ENCODE measurements at regions not wholly inside any gene's neighbourhood (a gene's known extent, or its start where the extent isn't known, plus 50 kb on each side); places are given as distances from the start of the nearest gene placed in this dataset.

DNA sequence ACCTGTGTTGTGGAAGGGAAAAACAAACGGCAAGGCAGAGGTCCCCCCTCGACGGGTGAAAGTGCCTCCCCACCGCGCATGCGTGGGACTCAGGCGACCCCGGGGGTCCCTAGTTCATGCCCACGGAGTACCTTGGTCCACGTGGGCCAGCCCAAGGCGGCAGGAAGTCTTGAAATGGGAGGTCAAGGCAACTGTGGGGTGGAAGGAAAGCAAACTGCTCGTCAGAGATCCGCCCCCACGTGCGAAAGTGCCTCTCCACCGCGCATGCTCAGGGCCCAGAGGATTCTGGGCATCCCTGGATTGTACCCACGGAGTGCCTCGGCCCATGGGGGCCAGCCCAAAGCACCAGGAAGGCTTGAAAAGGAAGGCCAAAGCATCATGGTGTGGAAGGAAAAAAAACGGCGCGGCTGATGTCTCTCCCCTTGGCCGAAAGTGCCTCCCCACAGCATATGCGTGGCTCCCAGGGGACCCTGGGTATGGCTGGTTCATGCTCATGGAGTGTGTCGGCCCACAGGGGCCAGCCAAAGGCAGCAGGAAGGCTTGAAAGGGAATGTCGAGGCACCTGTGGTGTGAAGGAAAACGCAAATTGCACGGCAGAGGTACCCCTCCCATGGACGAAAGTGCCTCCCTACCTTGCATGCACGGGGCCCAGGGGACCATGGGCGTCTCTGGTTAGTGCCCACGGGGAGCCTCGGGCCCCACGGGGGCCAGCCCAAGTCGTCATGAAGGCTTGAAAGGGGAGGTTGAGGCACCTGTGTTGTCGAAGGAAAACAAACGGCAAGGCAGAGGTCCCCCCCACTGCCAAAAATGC is 369.7 kb downstream of the ALG10 start:
- TF ChIP-seq CTCF (IDR thresholded peaks at IDR 0.05) (no peak), POLR2A (IDR thresholded peaks at IDR 0.05) (no peak)
